ENCODE measurements at regions not wholly inside any gene's neighbourhood (a gene's known extent, or its start where the extent isn't known, plus 50 kb on each side); places are given as distances from the start of the nearest gene placed in this dataset.
"Not testable (repeated sequence)": the region's sequence is repeated elsewhere in the genome, so short reads cannot be mapped to it uniquely, and the experiment has no call there.

GRCh38 chr5:98333921-98334320 lies 439.5 kb upstream of the RGMB start:
- intact Hi-C loops (cut with DNase I) = no loop called here
- DNase-seq (ENCODE audit: extremely low spot score) = no peak
- no peaks in the 10 kb centered on the region for H3K27me3 ChIP-seq
- no peak overlapping the region for H3K4me3 ChIP-seq
- no peak overlapping the region for H3K27ac ChIP-seq (replicated peaks in 1 of 4)
- TF ChIP-seq, protein P1, sequence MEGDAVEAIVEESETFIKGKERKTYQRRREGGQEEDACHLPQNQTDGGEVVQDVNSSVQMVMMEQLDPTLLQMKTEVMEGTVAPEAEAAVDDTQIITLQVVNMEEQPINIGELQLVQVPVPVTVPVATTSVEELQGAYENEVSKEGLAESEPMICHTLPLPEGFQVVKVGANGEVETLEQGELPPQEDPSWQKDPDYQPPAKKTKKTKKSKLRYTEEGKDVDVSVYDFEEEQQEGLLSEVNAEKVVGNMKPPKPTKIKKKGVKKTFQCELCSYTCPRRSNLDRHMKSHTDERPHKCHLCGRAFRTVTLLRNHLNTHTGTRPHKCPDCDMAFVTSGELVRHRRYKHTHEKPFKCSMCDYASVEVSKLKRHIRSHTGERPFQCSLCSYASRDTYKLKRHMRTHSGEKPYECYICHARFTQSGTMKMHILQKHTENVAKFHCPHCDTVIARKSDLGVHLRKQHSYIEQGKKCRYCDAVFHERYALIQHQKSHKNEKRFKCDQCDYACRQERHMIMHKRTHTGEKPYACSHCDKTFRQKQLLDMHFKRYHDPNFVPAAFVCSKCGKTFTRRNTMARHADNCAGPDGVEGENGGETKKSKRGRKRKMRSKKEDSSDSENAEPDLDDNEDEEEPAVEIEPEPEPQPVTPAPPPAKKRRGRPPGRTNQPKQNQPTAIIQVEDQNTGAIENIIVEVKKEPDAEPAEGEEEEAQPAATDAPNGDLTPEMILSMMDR (IDR thresholded peaks at IDR 0.05) = no peak
- TF ChIP-seq POLR2A (IDR thresholded peaks at IDR 0.05; ENCODE audit: low read depth) = no peak
- TF ChIP-seq POLR2AphosphoS5 (IDR thresholded peaks at IDR 0.05) = no peak
- no peak for TF ChIP-seq EP300 (IDR thresholded peaks at IDR 0.05)
- no peaks in the 10 kb centered on the region for H3K9me3 ChIP-seq
- no peaks in the 10 kb centered on the region for H3K36me3 ChIP-seq
- H3K4me1 ChIP-seq = no peaks in the 10 kb centered on the region

DNA sequence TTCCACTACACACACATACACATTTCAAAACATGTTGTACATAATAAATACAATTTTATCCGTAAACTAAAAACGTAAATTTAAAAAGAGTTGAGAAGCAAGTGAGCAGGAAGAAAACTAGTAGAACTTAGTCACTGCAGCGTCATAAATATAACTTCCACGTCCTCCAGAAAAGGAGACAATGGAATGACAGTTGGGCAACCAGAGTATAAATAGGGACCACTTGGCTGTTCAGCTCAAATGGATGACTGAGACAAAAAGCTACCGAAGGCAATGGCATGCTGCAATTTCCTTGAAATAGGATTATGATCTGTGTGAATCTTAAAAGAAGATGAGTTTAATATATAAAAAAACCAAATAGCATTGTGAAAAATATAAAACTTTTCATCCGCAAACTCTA lies 438.5 kb upstream of the RGMB start:
- no peak overlapping the region for H3K27ac ChIP-seq (replicated peaks in 1 of 4)
- DNase-seq (ENCODE audit: extremely low spot score) = no peak
- H3K36me3 ChIP-seq = no peaks in the 10 kb centered on the region
- H3K27me3 ChIP-seq = no peaks in the 10 kb centered on the region
- no peak overlapping the region for H3K4me3 ChIP-seq
- intact Hi-C loops (cut with DNase I) = no loop called here
- WGBS = 86% methylated on average over 6 of the region's 6 CpGs
- no peak for TF ChIP-seq EP300 (IDR thresholded peaks at IDR 0.05)
- TF ChIP-seq POLR2A (IDR thresholded peaks at IDR 0.05; ENCODE audit: low read depth) = no peak
- TF ChIP-seq, protein P1 (IDR thresholded peaks at IDR 0.05) = no peak
- TF ChIP-seq POLR2AphosphoS5 (IDR thresholded peaks at IDR 0.05) = no peak
- H3K9me3 ChIP-seq = no peaks in the 10 kb centered on the region
- no peaks in the 10 kb centered on the region for H3K4me1 ChIP-seq

- Histone ChIP-seq H3K36me3 (no peaks in the 10 kb centered on the region), H3K27ac (replicated peaks in 1 of 4) (no peak overlapping the region), H3K27me3 (no peaks in the 10 kb centered on the region), H3K4me1 (peaks cover 0 to 7% (median 0%) of the 10 kb centered on the region in 4 donors), H3K9me3 (no peaks in the 10 kb centered on the region), H3K4me3 (no peak overlapping the region)
- WGBS = 96% methylated on average over 14 of the region's 21 CpGs
- TF ChIP-seq POLR2A (IDR thresholded peaks at IDR 0.05; ENCODE audit: low read depth) (no peak), EP300 (IDR thresholded peaks at IDR 0.05) (no peak), POLR2AphosphoS5 (IDR thresholded peaks at IDR 0.05) (no peak)
- TF ChIP-seq, protein P1 (IDR thresholded peaks at IDR 0.05) = no peak
- intact Hi-C loops (cut with DNase I) = no loop called here
- DNase-seq (ENCODE audit: extremely low spot score) = no peak
These were observed 434.2 kb upstream of the RGMB start for GRCh38 chr5:98339141-98339848.

- no peak overlapping the region for H3K27ac ChIP-seq (replicated peaks in 1 of 4)
- no peak for DNase-seq (ENCODE audit: extremely low spot score)
- H3K27me3 ChIP-seq = no peaks in the 10 kb centered on the region
- intact Hi-C loops (cut with DNase I) = no loop called here
- no peaks in the 10 kb centered on the region for H3K9me3 ChIP-seq
- no peak overlapping the region for H3K4me3 ChIP-seq
- H3K4me1 ChIP-seq = peaks cover 0 to 7% (median 0%) of the 10 kb centered on the region in 4 donors
- whole genome bisulfite sequencing = 62% methylated on average over 4 of the region's 4 CpGs
- H3K36me3 ChIP-seq = no peaks in the 10 kb centered on the region
- no peak for TF ChIP-seq POLR2AphosphoS5 (IDR thresholded peaks at IDR 0.05)
- TF ChIP-seq, protein P1 (IDR thresholded peaks at IDR 0.05) = no peak
- no peak for TF ChIP-seq POLR2A (IDR thresholded peaks at IDR 0.05; ENCODE audit: low read depth)
- no peak for TF ChIP-seq EP300 (IDR thresholded peaks at IDR 0.05)
These were observed 432.1 kb upstream of the RGMB start for GRCh38 chr5:98341038-98342032.

- DNase-seq (ENCODE audit: extremely low spot score); H3K4me1 ChIP-seq; H3K4me3 ChIP-seq; H3K9me3 ChIP-seq; intact Hi-C loops (cut with DNase I); H3K27me3 ChIP-seq; H3K27ac ChIP-seq (replicated peaks in 1 of 4); H3K36me3 ChIP-seq: not testable (repeated sequence)
- WGBS = 97% methylated on average over 22 of the region's 22 CpGs
These were observed 430.4 kb upstream of the RGMB start for GRCh38 chr5:98342958-98343660.
